DOHH2 (cell line): ENCODE measurements at regions not wholly inside any gene's neighbourhood (a gene's known extent, or its start where the extent isn't known, plus 50 kb on each side); places are given as distances from the start of the nearest gene placed in this dataset.

Experiments used
- CTCF ChIP-seq: fragments of 200-600 bp; sonication (generic); IDR thresholded peaks from one replicate; pipeline ENCODE4 v1.5.1; 2014; ENCODE audit warnings: antibody characterized with exemption, mild to moderate bottlenecking, low read depth, low read length; ENCODE audit not compliant: poor library complexity, severe bottlenecking
- EZH2phosphoT487 ChIP-seq: fragments of 200-600 bp; sonication (generic); IDR thresholded peaks from 2 replicates; pipeline ENCODE4 v1.6.1; 2017; ENCODE audit warnings: borderline replicate concordance, mild to moderate bottlenecking, antibody characterized with exemption, low read length, moderate library complexity, mixed read lengths

- TF ChIP-seq CTCF (no peak), EZH2phosphoT487 (no peak)
Observed at GRCh38 chr11:100618914-100619313, 68.2 kb upstream of the ARHGAP42 start.
